SU-DHL-6 (cell line): ENCODE measurements at regions not wholly inside any gene's neighbourhood (a gene's known extent, or its start where the extent isn't known, plus 50 kb on each side); places are given as distances from the start of the nearest gene placed in this dataset.

Source experiments
- CTCF ChIP-seq: fragments of 200-600 bp; sonication (generic); IDR thresholded peaks from one replicate; pipeline ENCODE4 v1.5.1; 2017; ENCODE audit warnings: antibody characterized with exemption, mild to moderate bottlenecking, low read length, moderate library complexity; ENCODE audit not compliant: insufficient read depth, poor library complexity, severe bottlenecking
- EZH2phosphoT487 ChIP-seq: fragments of 200-600 bp; sonication (generic), shearing (Covaris generic); conservative IDR thresholded peaks from 2 replicates; pipeline ENCODE4 v1.6.1; 2018; ENCODE audit warnings: mild to moderate bottlenecking, antibody characterized with exemption, low read length, moderate library complexity, mixed read lengths

DNA sequence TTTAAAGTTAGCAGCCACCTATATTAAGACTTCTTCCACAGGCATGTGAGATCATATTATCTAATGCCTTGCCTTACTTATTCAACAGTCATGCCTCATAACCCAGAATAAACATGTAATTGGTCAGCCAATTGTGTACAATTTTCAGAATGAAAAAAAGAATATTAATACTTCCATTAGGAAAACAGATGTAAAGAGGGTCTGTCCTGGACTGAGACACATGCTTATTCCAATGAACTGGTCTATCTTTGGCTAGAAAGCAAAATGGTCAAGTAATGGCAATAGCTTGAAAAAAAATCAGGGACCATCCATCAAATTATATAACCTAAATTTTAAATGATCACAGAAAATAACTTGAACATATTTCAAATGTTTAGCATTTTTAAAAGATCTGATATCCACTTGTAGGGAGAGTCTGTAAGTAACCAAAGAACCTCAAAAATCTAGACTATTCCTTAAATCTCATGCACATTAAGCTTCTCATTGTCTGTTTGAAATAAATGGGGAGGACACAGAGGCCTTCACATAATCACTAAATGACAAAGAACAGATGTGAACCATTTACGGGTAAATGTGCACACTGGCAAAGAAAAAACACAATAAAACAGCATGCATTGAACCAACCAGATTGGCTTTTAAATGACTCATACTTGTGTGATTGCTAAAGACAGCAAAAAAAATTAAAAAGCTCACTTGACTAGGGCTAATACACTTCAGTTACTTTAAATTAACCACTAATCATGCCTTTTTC, 568.8 kb upstream of the PCDH15 start:
- TF ChIP-seq CTCF = no peak
- no peak for TF ChIP-seq EZH2phosphoT487
